SK-N-MC (cell line): ENCODE measurements at regions not wholly inside any gene's neighbourhood (a gene's known extent, or its start where the extent isn't known, plus 50 kb on each side); places are given as distances from the start of the nearest gene placed in this dataset.

ENCODE experiments used
- EZH2 ChIP-seq: fragments of 200-600 bp; sonication (generic); IDR thresholded peaks from one replicate; pipeline ENCODE4 v1.6.1; 2017; ENCODE audit warnings: antibody characterized with exemption
- FOXP2 ChIP-seq: optimal IDR thresholded peaks from 2 replicates; pipeline ENCODE3; 2011; ENCODE audit warnings: mild to moderate bottlenecking, moderate library complexity; ENCODE audit not compliant: insufficient read depth; ENCODE audit errors: extremely low read length, control extremely low read depth
- POLR2AphosphoS5 ChIP-seq: IDR thresholded peaks from 2 replicates; pipeline ENCODE4 v1.6.1; 2012; ENCODE audit warnings: mild to moderate bottlenecking, low read depth, low read length, borderline replicate concordance

- TF ChIP-seq POLR2AphosphoS5 = no peak
- TF ChIP-seq EZH2 = no peak
- TF ChIP-seq FOXP2 = no peak
Observed at GRCh38 chr22:26923531-26923930, 266.1 kb downstream of the MIAT start.
